H54 (cell line): ENCODE measurements at regions not wholly inside any gene's neighbourhood (a gene's known extent, or its start where the extent isn't known, plus 50 kb on each side); places are given as distances from the start of the nearest gene placed in this dataset.
A peak's percentile ranks its signal among the peaks of the same experiment; 100 is the strongest.
"Not testable (repeated sequence)": the region's sequence is repeated elsewhere in the genome, so short reads cannot be mapped to it uniquely, and the experiment has no call there.

Experiments
- DNase-seq: peaks from one replicate; pipeline ENCODE4 v3.0.0; 2011; ENCODE audit warnings: low spot score, mixed read lengths; ENCODE audit not compliant: insufficient read length
- FAIRE-seq: peaks from 3 replicates; lab custom pipeline; 2011; peaks lifted over from hg19 to GRCh38; lab: Jason Lieb, UNC

GRCh38 chr18:12179029-12179428, 75.1 kb upstream of the CIDEA start:
- not testable (repeated sequence) for DNase-seq, FAIRE-seq

- not testable (repeated sequence) for DNase-seq, FAIRE-seq
These were observed 74.2 kb upstream of the CIDEA start for GRCh38 chr18:12179697-12180577.

GRCh38 chr18:12198797-12199196, 55.4 kb upstream of the CIDEA start:
- not testable (repeated sequence) for FAIRE-seq, DNase-seq

GRCh38 chr18:12200186-12200585, 54.0 kb upstream of the CIDEA start:
- FAIRE-seq = peak; percentile 45
- DNase-seq = not testable (repeated sequence)
